C4-2B (cell line): ENCODE measurements at regions not wholly inside any gene's neighbourhood (a gene's known extent, or its start where the extent isn't known, plus 50 kb on each side); places are given as distances from the start of the nearest gene placed in this dataset.

Source experiments
- ZFX ChIP-seq: fragments of 450-650 bp; IDR thresholded peaks from 2 replicates; pipeline ENCODE4 v1.6.1; 2017
- TF ChIP-seq, protein P1 (sequence below): fragments of 450-650 bp; conservative IDR thresholded peaks from 2 replicates; pipeline ENCODE4 v1.5.1; 2017; ENCODE audit warnings: mild to moderate bottlenecking

DNA sequence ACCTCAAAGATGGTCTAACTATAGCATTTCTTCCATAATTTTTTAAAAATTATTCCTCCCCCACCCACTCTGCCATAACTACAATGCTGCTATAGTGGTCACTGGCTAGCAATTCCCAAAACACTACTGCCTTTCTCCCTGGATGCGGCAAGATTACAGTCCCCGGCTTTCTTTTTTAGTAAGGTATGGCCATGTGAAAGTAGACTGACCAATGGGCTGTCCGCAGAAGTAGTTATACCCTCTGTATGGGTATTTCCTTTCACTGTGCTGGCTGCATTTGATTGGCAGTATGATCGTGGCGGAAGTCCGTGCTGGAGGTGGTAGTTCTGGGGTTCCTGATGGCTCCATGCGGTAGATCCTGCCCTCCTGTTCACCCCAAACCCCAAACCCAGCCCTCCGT lies 166.0 kb downstream of the FBXO8 start:
- TF ChIP-seq, protein P1, sequence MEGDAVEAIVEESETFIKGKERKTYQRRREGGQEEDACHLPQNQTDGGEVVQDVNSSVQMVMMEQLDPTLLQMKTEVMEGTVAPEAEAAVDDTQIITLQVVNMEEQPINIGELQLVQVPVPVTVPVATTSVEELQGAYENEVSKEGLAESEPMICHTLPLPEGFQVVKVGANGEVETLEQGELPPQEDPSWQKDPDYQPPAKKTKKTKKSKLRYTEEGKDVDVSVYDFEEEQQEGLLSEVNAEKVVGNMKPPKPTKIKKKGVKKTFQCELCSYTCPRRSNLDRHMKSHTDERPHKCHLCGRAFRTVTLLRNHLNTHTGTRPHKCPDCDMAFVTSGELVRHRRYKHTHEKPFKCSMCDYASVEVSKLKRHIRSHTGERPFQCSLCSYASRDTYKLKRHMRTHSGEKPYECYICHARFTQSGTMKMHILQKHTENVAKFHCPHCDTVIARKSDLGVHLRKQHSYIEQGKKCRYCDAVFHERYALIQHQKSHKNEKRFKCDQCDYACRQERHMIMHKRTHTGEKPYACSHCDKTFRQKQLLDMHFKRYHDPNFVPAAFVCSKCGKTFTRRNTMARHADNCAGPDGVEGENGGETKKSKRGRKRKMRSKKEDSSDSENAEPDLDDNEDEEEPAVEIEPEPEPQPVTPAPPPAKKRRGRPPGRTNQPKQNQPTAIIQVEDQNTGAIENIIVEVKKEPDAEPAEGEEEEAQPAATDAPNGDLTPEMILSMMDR, result no peak
- TF ChIP-seq ZFX, result no peak
